Coronary artery (tissue), 2 donors: ENCODE measurements at regions not wholly inside any gene's neighbourhood (a gene's known extent, or its start where the extent isn't known, plus 50 kb on each side); places are given as distances from the start of the nearest gene placed in this dataset.

Source experiments
- DNase-seq: peaks from one replicate; pipeline ENCODE4 v3.0.0-alpha.2; 2017; ENCODE audit warnings: low spot score
- H3K27ac ChIP-seq, 2 donors: fragments of 200-600 bp; sonication (generic); one replicate each; pipeline ENCODE4 v1.5.1; 2016 to 2019
- H3K4me3 ChIP-seq: fragments of 200-600 bp; sonication (generic); 2 replicates; pipeline ENCODE4 v1.5.1; 2016; ENCODE audit warnings: mild to moderate bottlenecking, moderate library complexity
- TF ChIP-seq, protein P1 (sequence below): fragments of 200-600 bp; sonication (generic); IDR thresholded peaks from one replicate; pipeline ENCODE4 v1.5.1; 2019; ENCODE audit warnings: antibody characterized with exemption

GRCh38 chr4:178028481-178028880 lies 586.2 kb upstream of the AGA start:
- H3K27ac ChIP-seq: no peak overlapping the region

GRCh38 chr4:178037459-178038214 lies 595.4 kb upstream of the AGA start:
- TF ChIP-seq, protein P1, sequence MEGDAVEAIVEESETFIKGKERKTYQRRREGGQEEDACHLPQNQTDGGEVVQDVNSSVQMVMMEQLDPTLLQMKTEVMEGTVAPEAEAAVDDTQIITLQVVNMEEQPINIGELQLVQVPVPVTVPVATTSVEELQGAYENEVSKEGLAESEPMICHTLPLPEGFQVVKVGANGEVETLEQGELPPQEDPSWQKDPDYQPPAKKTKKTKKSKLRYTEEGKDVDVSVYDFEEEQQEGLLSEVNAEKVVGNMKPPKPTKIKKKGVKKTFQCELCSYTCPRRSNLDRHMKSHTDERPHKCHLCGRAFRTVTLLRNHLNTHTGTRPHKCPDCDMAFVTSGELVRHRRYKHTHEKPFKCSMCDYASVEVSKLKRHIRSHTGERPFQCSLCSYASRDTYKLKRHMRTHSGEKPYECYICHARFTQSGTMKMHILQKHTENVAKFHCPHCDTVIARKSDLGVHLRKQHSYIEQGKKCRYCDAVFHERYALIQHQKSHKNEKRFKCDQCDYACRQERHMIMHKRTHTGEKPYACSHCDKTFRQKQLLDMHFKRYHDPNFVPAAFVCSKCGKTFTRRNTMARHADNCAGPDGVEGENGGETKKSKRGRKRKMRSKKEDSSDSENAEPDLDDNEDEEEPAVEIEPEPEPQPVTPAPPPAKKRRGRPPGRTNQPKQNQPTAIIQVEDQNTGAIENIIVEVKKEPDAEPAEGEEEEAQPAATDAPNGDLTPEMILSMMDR: no peak
- no peak for DNase-seq
- Histone ChIP-seq H3K27ac (no peak overlapping the region), H3K4me3 (no peak overlapping the region)

More at GRCh38 chr4:178028481-178028880, 586.2 kb upstream of the AGA start:
- no peak overlapping the region for H3K4me3 ChIP-seq
- TF ChIP-seq, protein P1: no peak
- no peak for DNase-seq

DNA sequence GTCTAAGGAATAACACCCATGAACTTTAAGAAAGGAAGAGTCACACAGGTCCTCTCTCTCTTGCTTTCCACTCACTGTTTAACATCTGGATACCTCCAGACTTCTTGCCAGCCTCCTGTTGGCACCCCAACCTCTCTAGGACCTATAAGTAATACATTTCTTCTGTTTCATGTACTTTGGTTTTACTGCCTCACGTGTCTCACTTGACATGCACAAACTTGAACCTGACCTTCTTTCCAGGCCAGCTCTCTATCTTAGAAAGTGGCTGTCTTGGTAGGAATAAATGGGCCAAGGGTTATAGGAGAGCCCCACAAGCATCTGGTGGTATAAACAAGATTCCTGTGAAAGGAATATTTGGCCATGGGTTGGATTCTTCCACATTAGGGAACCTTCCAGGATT lies 614.8 kb upstream of the AGA start:
- Histone ChIP-seq H3K27ac (no peak overlapping the region), H3K4me3 (no peak overlapping the region)
- TF ChIP-seq, protein P1: no peak
- no peak for DNase-seq

DNA sequence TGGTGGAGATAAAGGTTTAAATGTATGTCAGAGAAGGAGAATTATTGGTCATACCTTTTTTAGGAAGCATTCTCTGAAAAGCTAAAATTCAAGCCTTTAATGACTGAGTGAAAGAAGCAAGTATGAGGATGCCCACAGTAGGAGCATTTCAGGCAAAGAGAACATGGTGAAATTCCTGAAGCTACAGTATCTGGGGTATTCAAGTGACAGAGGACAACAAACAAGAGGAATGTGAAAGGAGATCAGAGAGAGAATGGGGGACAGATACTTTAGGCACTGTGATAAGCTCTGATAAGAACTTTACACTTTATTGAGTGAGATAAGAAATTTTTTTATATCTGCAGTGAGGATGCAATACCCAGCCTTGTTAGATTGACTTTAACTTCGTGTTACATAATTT lies 621.3 kb upstream of the AGA start:
- DNase-seq: no peak
- TF ChIP-seq, protein P1: no peak
- H3K4me3 ChIP-seq: no peak overlapping the region
- H3K27ac ChIP-seq: no peak overlapping the region

DNA sequence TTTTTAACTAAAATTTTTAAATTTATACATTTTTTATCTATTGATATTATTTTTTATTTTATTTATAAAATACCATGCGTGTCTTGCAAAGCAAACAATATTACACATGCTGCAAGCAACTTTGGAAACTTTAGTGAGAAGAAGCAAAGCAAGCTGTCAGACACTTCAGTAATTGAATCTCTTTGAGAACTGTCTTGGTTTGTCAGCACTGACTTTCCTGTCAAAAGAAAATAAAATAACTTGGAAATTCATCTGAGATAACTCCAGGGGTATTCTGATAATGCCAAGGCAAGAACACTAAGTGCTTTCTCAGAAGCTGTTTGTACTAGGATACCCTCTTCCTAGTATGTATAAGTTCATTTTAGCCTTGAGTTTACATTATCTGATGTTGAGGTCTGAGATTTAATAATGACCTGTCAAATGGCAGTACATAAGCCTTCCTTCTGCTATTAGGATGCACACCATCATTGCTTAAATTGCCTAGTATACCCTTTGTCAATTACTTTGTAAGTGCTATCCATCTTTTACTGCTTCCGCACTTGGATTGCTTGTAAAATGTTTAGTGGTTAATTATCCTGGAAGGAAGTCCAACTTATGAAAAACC lies 624.2 kb upstream of the AGA start:
- H3K27ac ChIP-seq: no peak overlapping the region
- TF ChIP-seq, protein P1: no peak
- DNase-seq: no peak
- H3K4me3 ChIP-seq: no peak overlapping the region

DNA sequence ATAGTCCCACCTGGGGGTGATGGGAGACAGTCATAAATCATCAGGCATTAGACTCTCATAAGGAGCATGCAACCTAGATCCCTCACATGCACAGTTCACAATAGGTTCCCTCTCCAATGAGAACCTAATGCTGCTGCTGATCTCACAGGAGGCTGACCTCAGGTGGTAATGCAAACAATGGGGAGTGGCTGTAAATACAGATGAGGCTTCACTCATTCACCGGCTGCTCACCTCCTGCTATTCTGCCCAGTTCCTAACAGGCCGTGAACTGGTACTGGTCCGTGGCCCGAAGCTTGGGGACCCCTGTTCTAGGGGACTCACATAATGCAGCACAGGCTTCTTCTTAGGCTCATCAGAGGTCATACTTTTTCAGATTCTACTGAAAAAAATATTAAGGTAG lies 625.9 kb upstream of the AGA start:
- Histone ChIP-seq H3K4me3 (no peak overlapping the region), H3K27ac (no peak overlapping the region)
- TF ChIP-seq, protein P1: no peak
- no peak for DNase-seq

DNA sequence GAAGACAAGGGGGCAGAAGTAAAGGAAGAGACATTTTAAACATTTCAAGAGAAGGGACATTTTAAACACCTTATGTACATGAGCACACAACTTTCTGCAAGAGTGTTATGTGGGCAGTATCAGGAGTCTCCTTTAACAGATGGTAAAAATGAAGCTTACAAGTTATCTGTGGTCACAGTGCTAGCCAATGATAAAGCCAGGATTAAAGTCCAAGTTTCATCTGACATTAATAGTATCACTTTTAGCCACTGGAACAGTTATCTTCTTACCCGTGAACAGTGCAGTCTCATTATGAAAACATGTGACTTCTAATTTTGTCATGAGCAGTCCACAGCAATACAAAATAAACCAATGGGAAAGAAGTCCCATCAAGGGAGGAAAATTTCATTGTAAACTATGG lies 627.9 kb upstream of the AGA start:
- TF ChIP-seq, protein P1: no peak
- no peak for DNase-seq
- no peak overlapping the region for H3K4me3 ChIP-seq
- H3K27ac ChIP-seq: no peak overlapping the region
